GM19328 (cell line): ENCODE measurements at regions not wholly inside any gene's neighbourhood (a gene's known extent, or its start where the extent isn't known, plus 50 kb on each side); places are given as distances from the start of the nearest gene placed in this dataset.
"Not testable (repeated sequence)": the region's sequence is repeated elsewhere in the genome, so short reads cannot be mapped to it uniquely, and the experiment has no call there.

Experiments used
- ATAC-seq: cut with Tn5 transposase; IDR thresholded peaks from one replicate; pipeline ENCODE4 v1.9.1; 2021; ENCODE audit warnings: mild to moderate bottlenecking, moderate library complexity; ENCODE audit not compliant: unreplicated experiment

- no peak for ATAC-seq
Observed at GRCh38 chr6:44037847-44038542, 89.3 kb downstream of the MRPL14 start.

GRCh38 chr6:44037276-44037675 lies 90.0 kb downstream of the MRPL14 start:
- not testable (repeated sequence) for ATAC-seq

GRCh38 chr6:44036699-44037101 lies 90.6 kb downstream of the MRPL14 start:
- ATAC-seq = no peak

GRCh38 chr6:44036196-44036595 lies 91.1 kb downstream of the MRPL14 start:
- no peak for ATAC-seq

GRCh38 chr6:44035621-44036020 lies 91.6 kb downstream of the MRPL14 start:
- ATAC-seq = no peak

- no peak for ATAC-seq
Observed at GRCh38 chr6:44034931-44035345, 92.3 kb downstream of the MRPL14 start.

GRCh38 chr6:44034391-44034861 lies 92.8 kb downstream of the MRPL14 start:
- ATAC-seq = no peak

GRCh38 chr6:44030812-44031454 lies 96.3 kb downstream of the MRPL14 start:
- no peak for ATAC-seq

GRCh38 chr6:44029444-44030185 lies 97.6 kb downstream of the MRPL14 start:
- ATAC-seq = no peak

- ATAC-seq = no peak
Observed at GRCh38 chr6:44028789-44029310, 98.4 kb downstream of the MRPL14 start.

GRCh38 chr6:44025226-44025625 lies 102.0 kb downstream of the MRPL14 start:
- ATAC-seq = no peak

GRCh38 chr6:44024574-44025219 lies 102.6 kb downstream of the MRPL14 start:
- no peak for ATAC-seq

GRCh38 chr6:44023586-44024454 lies 103.4 kb downstream of the MRPL14 start:
- no peak for ATAC-seq

GRCh38 chr6:44022671-44023352 lies 104.4 kb downstream of the MRPL14 start:
- ATAC-seq = no peak

- ATAC-seq = no peak
Observed at GRCh38 chr6:44022296-44022661, 105.0 kb downstream of the MRPL14 start.

- no peak for ATAC-seq
Observed at GRCh38 chr6:44021589-44022295, 105.5 kb downstream of the MRPL14 start.

- no peak for ATAC-seq
Observed at GRCh38 chr6:44020664-44021425, 106.4 kb downstream of the MRPL14 start.

- no peak for ATAC-seq
Observed at GRCh38 chr6:44020148-44020547, 107.1 kb downstream of the MRPL14 start.
